GM23338 (cell line): ENCODE measurements at regions not wholly inside any gene's neighbourhood (a gene's known extent, or its start where the extent isn't known, plus 50 kb on each side); places are given as distances from the start of the nearest gene placed in this dataset.

Experiments
- ATAC-seq: fragments of 200-7000 bp; cut with Tn5 transposase; 3 replicates; pipeline ENCODE4 v1.9.1; 2020
- DNase-seq: peaks from one replicate; pipeline ENCODE4 v3.0.0-alpha.2; 2015; ENCODE audit warnings: low spot score
- H2AFZ ChIP-seq: fragments of 200-600 bp; sonication (generic); 2 replicates; pipeline ENCODE4 v1.8.0; 2016; ENCODE audit warnings: antibody characterized with exemption, mild to moderate bottlenecking, moderate library complexity
- H3F3A ChIP-seq: fragments of 200-600 bp; sonication (generic); replicated peaks from 2 replicates; pipeline ENCODE4 v1.8.0; 2017; ENCODE audit warnings: antibody characterized with exemption, mixed run types, low read depth
- H3K27ac ChIP-seq: fragments of 200-600 bp; sonication (generic); 2 replicates; pipeline ENCODE4 v1.6.1; 2016; ENCODE audit warnings: low read depth
- H3K27me3 ChIP-seq: fragments of 200-600 bp; sonication (generic); 2 replicates; pipeline ENCODE4 v1.8.0; 2016; ENCODE audit warnings: mild to moderate bottlenecking, mixed run types, moderate library complexity; ENCODE audit not compliant: insufficient read depth
- H3K36me3 ChIP-seq: fragments of 200-600 bp; sonication (generic); 2 replicates; pipeline ENCODE4 v1.8.0; 2016; ENCODE audit warnings: mild to moderate bottlenecking; ENCODE audit not compliant: insufficient read depth
- H3K4me1 ChIP-seq: fragments of 200-600 bp; sonication (generic); 2 replicates; pipeline ENCODE4 v1.8.0; 2016; ENCODE audit warnings: mild to moderate bottlenecking, moderate library complexity; ENCODE audit not compliant: insufficient read depth
- H3K4me2 ChIP-seq: fragments of 200-600 bp; sonication (generic); 2 replicates; pipeline ENCODE4 v1.7.1; 2017; ENCODE audit warnings: mixed run types
- H3K4me3 ChIP-seq: fragments of 200-600 bp; sonication (generic); 2 replicates; pipeline ENCODE4 v1.6.1; 2016; ENCODE audit warnings: mixed run types
- H3K79me2 ChIP-seq: fragments of 200-600 bp; sonication (generic); replicated peaks from 2 replicates; pipeline ENCODE4 v1.8.0; 2017; ENCODE audit warnings: mild to moderate bottlenecking; ENCODE audit not compliant: insufficient read depth
- H3K9me2 ChIP-seq: fragments of 200-600 bp; sonication (generic); 2 replicates; pipeline ENCODE4 v1.8.0; 2017; ENCODE audit not compliant: insufficient read depth
- H4K20me1 ChIP-seq: fragments of 200-600 bp; sonication (generic); replicated peaks from 2 replicates; pipeline ENCODE4 v1.8.0; 2017; ENCODE audit warnings: mild to moderate bottlenecking; ENCODE audit not compliant: insufficient read depth
- H3K27ac Mint-ChIP-seq: 2 replicates; pipeline ENCODE4 v1.8.0; 2020; ENCODE audit warnings: inconsistent platforms, mild to moderate bottlenecking, moderate library complexity, mixed read lengths
- H3K27me3 Mint-ChIP-seq: 3 replicates; pipeline ENCODE4 v1.8.0; 2022; ENCODE audit warnings: low read depth, mild to moderate bottlenecking, moderate library complexity, mixed read lengths, inconsistent platforms; ENCODE audit not compliant: insufficient read depth, poor library complexity
- H3K36me3 Mint-ChIP-seq: 3 replicates; pipeline ENCODE4 v1.8.0; 2021; ENCODE audit warnings: low read depth, mild to moderate bottlenecking, inconsistent platforms, moderate library complexity, mixed read lengths
- H3K4me1 Mint-ChIP-seq: 3 replicates; pipeline ENCODE4 v1.8.0; 2020; ENCODE audit warnings: mild to moderate bottlenecking, inconsistent platforms, mixed read lengths
- H3K4me3 Mint-ChIP-seq: 3 replicates; pipeline ENCODE4 v1.8.0; 2021; ENCODE audit warnings: moderate library complexity, mild to moderate bottlenecking, inconsistent platforms, mixed read lengths
- H3K9me3 Mint-ChIP-seq: 3 replicates; pipeline ENCODE4 v1.8.0; 2020; ENCODE audit warnings: moderate library complexity, mild to moderate bottlenecking, inconsistent platforms, mixed read lengths
- EZH2 ChIP-seq: fragments of 200-600 bp; sonication (generic); IDR thresholded peaks from one replicate; pipeline ENCODE4 v1.8.0; 2017; ENCODE audit warnings: antibody characterized with exemption, mild to moderate bottlenecking, low read depth; ENCODE audit not compliant: unreplicated experiment
- EZH2phosphoT487 ChIP-seq: fragments of 200-600 bp; sonication (generic); IDR thresholded peaks from one replicate; pipeline ENCODE4 v1.8.1; 2018; ENCODE audit warnings: antibody characterized with exemption; ENCODE audit not compliant: unreplicated experiment
- JUNB ChIP-seq: IDR thresholded peaks from one replicate; pipeline ENCODE4 v1.6.1; 2016; ENCODE audit warnings: antibody characterized with exemption; ENCODE audit not compliant: unreplicated experiment
- NANOG ChIP-seq: IDR thresholded peaks from 2 replicates; pipeline ENCODE4 v1.6.1; 2016; ENCODE audit warnings: antibody characterized with exemption, borderline replicate concordance
- POLR2AphosphoS5 ChIP-seq: IDR thresholded peaks from 2 replicates; pipeline ENCODE4 v1.6.1; 2016; ENCODE audit warnings: antibody characterized with exemption, low read depth
- STAT1 ChIP-seq: IDR thresholded peaks from one replicate; pipeline ENCODE4 v1.6.1; 2016; ENCODE audit warnings: antibody characterized with exemption; ENCODE audit not compliant: unreplicated experiment
- ZNF114 ChIP-seq: fragments of 250-450 bp; sonication (Bioruptor Pico); IDR thresholded peaks from 2 replicates; pipeline ENCODE4 v1.5.0; 2020; ENCODE audit warnings: mild to moderate bottlenecking, moderate library complexity
- TF ChIP-seq, protein P1 (sequence below): IDR thresholded peaks from one replicate; pipeline ENCODE4 v1.6.1; 2018; ENCODE audit warnings: antibody characterized with exemption; ENCODE audit not compliant: unreplicated experiment
- TF ChIP-seq, protein P2 (sequence below), 2 experiments: fragments of 200-600 bp in 1 of 2; sonication (generic) in 1 of 2; conservative IDR thresholded peaks; 2 replicates each; pipeline versions ENCODE4 v1.5.1 to v1.6.1; 2016 to 2017; ENCODE audit warnings: antibody characterized with exemption in 2 of 2, low read depth in 2 of 2, mild to moderate bottlenecking in 2 of 2, moderate library complexity in 1 of 2
- TF ChIP-seq, protein P3 (sequence below): IDR thresholded peaks from 2 replicates; pipeline ENCODE4 v1.6.1; 2016; ENCODE audit warnings: antibody characterized with exemption

DNA sequence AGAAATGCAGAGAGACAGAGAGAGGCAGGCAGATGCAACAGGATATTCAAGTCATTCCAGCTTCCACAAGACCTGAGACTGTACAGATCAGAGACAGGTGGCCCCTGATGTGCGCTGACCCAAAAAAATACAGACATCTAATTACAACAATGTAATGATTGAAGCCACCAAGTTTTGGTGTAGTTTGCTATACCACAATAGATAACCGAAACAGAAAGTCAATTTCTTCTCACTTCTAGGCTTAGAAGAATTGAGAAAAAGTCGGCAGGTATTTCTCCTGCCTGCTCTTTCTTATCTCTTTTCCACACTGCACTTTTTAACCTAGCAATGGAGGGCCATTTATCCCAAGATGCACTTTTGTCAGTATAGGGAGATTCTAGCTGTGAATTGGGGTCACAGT, 949.2 kb downstream of the CDH11 start (continued):
- TF ChIP-seq, protein P1, sequence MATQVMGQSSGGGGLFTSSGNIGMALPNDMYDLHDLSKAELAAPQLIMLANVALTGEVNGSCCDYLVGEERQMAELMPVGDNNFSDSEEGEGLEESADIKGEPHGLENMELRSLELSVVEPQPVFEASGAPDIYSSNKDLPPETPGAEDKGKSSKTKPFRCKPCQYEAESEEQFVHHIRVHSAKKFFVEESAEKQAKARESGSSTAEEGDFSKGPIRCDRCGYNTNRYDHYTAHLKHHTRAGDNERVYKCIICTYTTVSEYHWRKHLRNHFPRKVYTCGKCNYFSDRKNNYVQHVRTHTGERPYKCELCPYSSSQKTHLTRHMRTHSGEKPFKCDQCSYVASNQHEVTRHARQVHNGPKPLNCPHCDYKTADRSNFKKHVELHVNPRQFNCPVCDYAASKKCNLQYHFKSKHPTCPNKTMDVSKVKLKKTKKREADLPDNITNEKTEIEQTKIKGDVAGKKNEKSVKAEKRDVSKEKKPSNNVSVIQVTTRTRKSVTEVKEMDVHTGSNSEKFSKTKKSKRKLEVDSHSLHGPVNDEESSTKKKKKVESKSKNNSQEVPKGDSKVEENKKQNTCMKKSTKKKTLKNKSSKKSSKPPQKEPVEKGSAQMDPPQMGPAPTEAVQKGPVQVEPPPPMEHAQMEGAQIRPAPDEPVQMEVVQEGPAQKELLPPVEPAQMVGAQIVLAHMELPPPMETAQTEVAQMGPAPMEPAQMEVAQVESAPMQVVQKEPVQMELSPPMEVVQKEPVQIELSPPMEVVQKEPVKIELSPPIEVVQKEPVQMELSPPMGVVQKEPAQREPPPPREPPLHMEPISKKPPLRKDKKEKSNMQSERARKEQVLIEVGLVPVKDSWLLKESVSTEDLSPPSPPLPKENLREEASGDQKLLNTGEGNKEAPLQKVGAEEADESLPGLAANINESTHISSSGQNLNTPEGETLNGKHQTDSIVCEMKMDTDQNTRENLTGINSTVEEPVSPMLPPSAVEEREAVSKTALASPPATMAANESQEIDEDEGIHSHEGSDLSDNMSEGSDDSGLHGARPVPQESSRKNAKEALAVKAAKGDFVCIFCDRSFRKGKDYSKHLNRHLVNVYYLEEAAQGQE, result no peak
- TF ChIP-seq EZH2 (no peak), POLR2AphosphoS5 (no peak)

DNA sequence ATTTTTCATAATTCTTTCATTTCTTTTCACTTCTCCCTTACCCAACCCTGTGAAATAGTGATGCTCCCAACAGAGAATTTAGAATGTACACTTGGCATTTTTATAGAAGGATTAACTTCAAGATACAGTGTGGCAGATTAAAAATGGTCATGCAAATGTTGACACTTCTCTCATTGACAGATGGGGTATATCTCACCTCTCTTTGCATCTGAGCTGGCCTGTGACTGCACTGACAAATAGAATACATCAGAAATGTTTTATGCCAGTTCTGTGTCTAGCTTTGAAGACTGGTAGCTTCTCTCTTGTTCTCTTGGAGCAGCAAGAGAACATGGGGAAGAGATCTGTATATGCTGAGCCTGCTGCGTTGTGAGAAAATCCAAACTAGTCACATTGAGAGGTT, 949.6 kb downstream of the CDH11 start:
- no peak overlapping the region for H2AFZ ChIP-seq
- H3K27ac ChIP-seq, result no peak overlapping the region
- no peaks in the 10 kb centered on the region for H4K20me1 ChIP-seq
- DNase-seq, result no peak
- H3K9me3 Mint-ChIP-seq, result peaks cover 6% of the 10 kb centered on the region
- no peak for ATAC-seq
- H3K79me2 ChIP-seq, result no peaks in the 10 kb centered on the region
- H3K27me3 Mint-ChIP-seq, result peaks cover 1% of the 10 kb centered on the region
- no peaks in the 10 kb centered on the region; the same call in 1 of the 2 replicates for H3K36me3 ChIP-seq
- no peaks in the 10 kb centered on the region; the same call in 2 of the 3 replicates for H3K4me1 Mint-ChIP-seq
- no peaks in the 10 kb centered on the region for H3K4me1 ChIP-seq
- H3K27me3 ChIP-seq, result no peaks in the 10 kb centered on the region
- no peak overlapping the region for H3K27ac Mint-ChIP-seq
- no peaks in the 10 kb centered on the region for H3F3A ChIP-seq
- H3K4me3 ChIP-seq, result no peak overlapping the region
- H3K36me3 Mint-ChIP-seq, result peaks cover 2% of the 10 kb centered on the region
- no peak overlapping the region for H3K4me2 ChIP-seq
- H3K9me2 ChIP-seq, result no peaks in the 10 kb centered on the region
- no peak overlapping the region for H3K4me3 Mint-ChIP-seq
- TF ChIP-seq NANOG (no peak), EZH2phosphoT487 (no peak), ZNF114 (CRISPR knock-in tag) (no peak), EZH2 (no peak), STAT1 (no peak), JUNB (no peak), POLR2AphosphoS5 (no peak)
- TF ChIP-seq, protein P2, sequence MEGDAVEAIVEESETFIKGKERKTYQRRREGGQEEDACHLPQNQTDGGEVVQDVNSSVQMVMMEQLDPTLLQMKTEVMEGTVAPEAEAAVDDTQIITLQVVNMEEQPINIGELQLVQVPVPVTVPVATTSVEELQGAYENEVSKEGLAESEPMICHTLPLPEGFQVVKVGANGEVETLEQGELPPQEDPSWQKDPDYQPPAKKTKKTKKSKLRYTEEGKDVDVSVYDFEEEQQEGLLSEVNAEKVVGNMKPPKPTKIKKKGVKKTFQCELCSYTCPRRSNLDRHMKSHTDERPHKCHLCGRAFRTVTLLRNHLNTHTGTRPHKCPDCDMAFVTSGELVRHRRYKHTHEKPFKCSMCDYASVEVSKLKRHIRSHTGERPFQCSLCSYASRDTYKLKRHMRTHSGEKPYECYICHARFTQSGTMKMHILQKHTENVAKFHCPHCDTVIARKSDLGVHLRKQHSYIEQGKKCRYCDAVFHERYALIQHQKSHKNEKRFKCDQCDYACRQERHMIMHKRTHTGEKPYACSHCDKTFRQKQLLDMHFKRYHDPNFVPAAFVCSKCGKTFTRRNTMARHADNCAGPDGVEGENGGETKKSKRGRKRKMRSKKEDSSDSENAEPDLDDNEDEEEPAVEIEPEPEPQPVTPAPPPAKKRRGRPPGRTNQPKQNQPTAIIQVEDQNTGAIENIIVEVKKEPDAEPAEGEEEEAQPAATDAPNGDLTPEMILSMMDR (conservative IDR thresholded peaks at IDR 0.05; ENCODE audit: low read depth in 2 of 2), result no peak
- TF ChIP-seq, protein P1, result no peak
- TF ChIP-seq, protein P3, sequence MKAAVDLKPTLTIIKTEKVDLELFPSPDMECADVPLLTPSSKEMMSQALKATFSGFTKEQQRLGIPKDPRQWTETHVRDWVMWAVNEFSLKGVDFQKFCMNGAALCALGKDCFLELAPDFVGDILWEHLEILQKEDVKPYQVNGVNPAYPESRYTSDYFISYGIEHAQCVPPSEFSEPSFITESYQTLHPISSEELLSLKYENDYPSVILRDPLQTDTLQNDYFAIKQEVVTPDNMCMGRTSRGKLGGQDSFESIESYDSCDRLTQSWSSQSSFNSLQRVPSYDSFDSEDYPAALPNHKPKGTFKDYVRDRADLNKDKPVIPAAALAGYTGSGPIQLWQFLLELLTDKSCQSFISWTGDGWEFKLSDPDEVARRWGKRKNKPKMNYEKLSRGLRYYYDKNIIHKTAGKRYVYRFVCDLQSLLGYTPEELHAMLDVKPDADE, result no peak
